ENCODE measurements at regions not wholly inside any gene's neighbourhood (a gene's known extent, or its start where the extent isn't known, plus 50 kb on each side); places are given as distances from the start of the nearest gene placed in this dataset.

DNA sequence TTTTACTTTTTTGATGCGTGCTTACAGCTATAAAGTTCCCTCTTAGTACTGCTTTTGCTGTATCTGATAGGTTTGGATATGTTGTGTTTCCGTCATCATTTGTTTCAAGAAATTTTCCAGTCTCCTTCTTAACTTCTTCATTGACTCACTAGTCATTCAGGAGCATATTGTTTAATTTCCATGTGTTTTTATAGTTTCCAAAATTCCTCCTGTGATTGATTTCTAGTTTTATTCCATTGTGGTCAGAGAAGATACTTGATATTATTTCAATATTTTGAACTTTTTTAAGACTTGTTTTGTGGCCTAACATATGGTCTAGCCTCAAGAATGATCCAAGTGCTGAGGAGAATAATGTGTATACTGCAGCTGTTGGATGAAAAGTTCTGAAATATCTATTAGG lies 75.5 kb upstream of the CREB5 start:
- no peak for TF ChIP-seq EP300 (IDR thresholded peaks at IDR 0.05; ENCODE audit: low read depth)
- TF ChIP-seq, protein P1, sequence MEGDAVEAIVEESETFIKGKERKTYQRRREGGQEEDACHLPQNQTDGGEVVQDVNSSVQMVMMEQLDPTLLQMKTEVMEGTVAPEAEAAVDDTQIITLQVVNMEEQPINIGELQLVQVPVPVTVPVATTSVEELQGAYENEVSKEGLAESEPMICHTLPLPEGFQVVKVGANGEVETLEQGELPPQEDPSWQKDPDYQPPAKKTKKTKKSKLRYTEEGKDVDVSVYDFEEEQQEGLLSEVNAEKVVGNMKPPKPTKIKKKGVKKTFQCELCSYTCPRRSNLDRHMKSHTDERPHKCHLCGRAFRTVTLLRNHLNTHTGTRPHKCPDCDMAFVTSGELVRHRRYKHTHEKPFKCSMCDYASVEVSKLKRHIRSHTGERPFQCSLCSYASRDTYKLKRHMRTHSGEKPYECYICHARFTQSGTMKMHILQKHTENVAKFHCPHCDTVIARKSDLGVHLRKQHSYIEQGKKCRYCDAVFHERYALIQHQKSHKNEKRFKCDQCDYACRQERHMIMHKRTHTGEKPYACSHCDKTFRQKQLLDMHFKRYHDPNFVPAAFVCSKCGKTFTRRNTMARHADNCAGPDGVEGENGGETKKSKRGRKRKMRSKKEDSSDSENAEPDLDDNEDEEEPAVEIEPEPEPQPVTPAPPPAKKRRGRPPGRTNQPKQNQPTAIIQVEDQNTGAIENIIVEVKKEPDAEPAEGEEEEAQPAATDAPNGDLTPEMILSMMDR (IDR thresholded peaks at IDR 0.05) = no peak

All from transverse colon (tissue), 3 donors.